HCT116 (cell line): ENCODE measurements at regions not wholly inside any gene's neighbourhood (a gene's known extent, or its start where the extent isn't known, plus 50 kb on each side); places are given as distances from the start of the nearest gene placed in this dataset.

Experiments used
- ATAC-seq: fragments of 200-7000 bp; cut with Tn5 transposase; 2 replicates; pipeline ENCODE4 v1.9.1; 2020; ENCODE audit warnings: mild to moderate bottlenecking, moderate library complexity
- BruUV-seq: library from RNA; stranded (reverse); fragments of 400-500 nt; replicated peaks from 2 replicates; lab custom pipeline; 2021; lab: Mats Ljungman, UMichigan
- CTCF ChIA-PET: fragments of 300-600 bp; sonication (Branson Sonifier 250); formaldehyde crosslinking; loops from one replicate; lab custom pipeline; 2021; ENCODE audit warnings: antibody characterized with exemption; lab: Charles Lee
- POLR2A ChIA-PET: fragments of 300-600, 350-600 bp; sonication (Branson Sonifier 250); formaldehyde crosslinking; loops from one replicate; lab custom pipeline; 2021; ENCODE audit warnings: antibody characterized with exemption; lab: Charles Lee
- RAD21 ChIA-PET, 2 experiments: fragments of 300-600 bp; sonication (Branson Sonifier 250); formaldehyde crosslinking; loops; one replicate each; lab custom pipeline; 2023; ENCODE audit warnings: low total read pairs in 2 of 2; ENCODE audit not compliant: uncharacterized antibody in 2 of 2, unreplicated experiment in 2 of 2, low non-redundant PET in 1 of 2; lab: Charles Lee
- DNase-seq: peaks from one replicate; pipeline ENCODE4 v3.0.0-alpha.2; 2010; ENCODE audit warnings: low read depth, low spot score
- H2AFZ ChIP-seq: fragments of 200-600 bp; shearing (Covaris generic), sonication (generic); 2 replicates; pipeline ENCODE4 v1.6.1; 2017; ENCODE audit warnings: low read depth, mixed run types, mixed read lengths, antibody characterized with exemption, low read length; ENCODE audit not compliant: poor library complexity, severe bottlenecking
- H3K27ac ChIP-seq: 2 replicates; pipeline ENCODE4 v1.5.1; 2012; ENCODE audit warnings: low read depth, low read length
- H3K27me3 ChIP-seq: fragments of 200-600 bp; sonication (generic); 2 replicates; pipeline ENCODE4 v1.6.1; 2016; ENCODE audit warnings: mixed run types, low read length, mixed read lengths; ENCODE audit not compliant: insufficient read depth
- H3K36me3 ChIP-seq, 2 experiments: fragments of 200-500 bp in 1 of 2; fragments of 200-600 bp in 1 of 2; sonication (Bioruptor generic) in 1 of 2; sonication (generic) in 1 of 2; 2 replicates each; pipeline versions ENCODE4 v1.5.1 to v1.6.1; 2014 to 2016; ENCODE audit warnings: low read length in 2 of 2, inconsistent platforms in 1 of 2, mixed read lengths in 1 of 2, mixed run types in 1 of 2; ENCODE audit not compliant: insufficient read depth in 2 of 2, control insufficient read depth in 1 of 2
- H3K4me1 ChIP-seq, 2 experiments: fragments of 200-600 bp in 1 of 2; sonication (generic) in 1 of 2; 2 replicates each; pipeline versions ENCODE4 v1.5.1 to v1.6.1; 2012 to 2017; ENCODE audit warnings: low read length in 2 of 2, inconsistent platforms in 1 of 2, mild to moderate bottlenecking in 1 of 2, mixed read lengths in 1 of 2, mixed run types in 1 of 2, moderate library complexity in 1 of 2; ENCODE audit not compliant: insufficient read depth in 2 of 2, control insufficient read depth in 1 of 2
- H3K4me2 ChIP-seq: fragments of 200-600 bp; sonication (generic); 2 replicates; pipeline ENCODE4 v1.6.1; 2017; ENCODE audit warnings: mixed run types, low read length, mixed read lengths
- H3K4me3 ChIP-seq, 2 experiments: fragments of 200-600 bp in 1 of 2; sonication (generic) in 1 of 2; replicated peaks in 1 of 2; 2 replicates each; pipeline ENCODE4 v1.5.1; 2011 to 2016; ENCODE audit warnings: low read length in 2 of 2, control low read depth in 1 of 2, low read depth in 1 of 2, mild to moderate bottlenecking in 1 of 2, mixed read lengths in 1 of 2, mixed run types in 1 of 2
- H3K79me2 ChIP-seq: fragments of 200-600 bp; sonication (generic); 2 replicates; pipeline ENCODE4 v1.6.1; 2017; ENCODE audit warnings: mild to moderate bottlenecking, mixed run types, low read length, moderate library complexity, mixed read lengths; ENCODE audit not compliant: insufficient read depth
- H3K9ac ChIP-seq: fragments of 200-600 bp; sonication (generic); 2 replicates; pipeline ENCODE4 v1.6.1; 2016; ENCODE audit warnings: low read length, mixed read lengths
- H3K9me2 ChIP-seq: fragments of 200-600 bp; sonication (generic), shearing (Covaris generic); 2 replicates; pipeline ENCODE4 v1.6.1; 2017; ENCODE audit warnings: mixed run types, mild to moderate bottlenecking, moderate library complexity; ENCODE audit not compliant: insufficient read depth
- H3K9me3 ChIP-seq, 2 experiments: fragments of 200-500 bp in 1 of 2; fragments of 200-600 bp in 1 of 2; sonication (Bioruptor generic) in 1 of 2; sonication (generic) in 1 of 2; 2 replicates each; pipeline ENCODE4 v1.6.1; 2014 to 2017; ENCODE audit warnings: low read length in 2 of 2, mixed read lengths in 2 of 2, inconsistent platforms in 1 of 2, low read depth in 1 of 2, mild to moderate bottlenecking in 1 of 2, mixed run types in 1 of 2, moderate library complexity in 1 of 2; ENCODE audit not compliant: control insufficient read depth in 1 of 2, insufficient read depth in 1 of 2
- H4K20me1 ChIP-seq: fragments of 200-600 bp; sonication (generic), shearing (Covaris generic); 2 replicates; pipeline ENCODE4 v1.6.1; 2017; ENCODE audit warnings: mixed run types, mild to moderate bottlenecking, moderate library complexity; ENCODE audit not compliant: insufficient read depth
- CBX3 ChIP-seq: IDR thresholded peaks from 2 replicates; pipeline ENCODE4 v1.6.1; 2012; ENCODE audit warnings: low read depth
- EGR1 ChIP-seq: IDR thresholded peaks from 2 replicates; pipeline ENCODE4 v1.6.1; 2012; ENCODE audit warnings: low read depth
- FOSL1 ChIP-seq: IDR thresholded peaks from 2 replicates; pipeline ENCODE4 v1.6.1; 2012; ENCODE audit warnings: low read depth
- JUND ChIP-seq: IDR thresholded peaks from 2 replicates; pipeline ENCODE4 v1.6.1; 2012
- POLR2A ChIP-seq: IDR thresholded peaks from 2 replicates; pipeline ENCODE4 v1.7.0; 2011; ENCODE audit warnings: borderline replicate concordance; ENCODE audit not compliant: insufficient read depth, insufficient read length; ENCODE audit errors: extremely low read depth
- POLR2AphosphoS5 ChIP-seq: IDR thresholded peaks from 2 replicates; pipeline ENCODE4 v1.6.1; 2011; ENCODE audit warnings: mild to moderate bottlenecking, low read depth, low read length, moderate library complexity
- SP1 ChIP-seq: IDR thresholded peaks from 2 replicates; pipeline ENCODE4 v1.6.1; 2012; ENCODE audit warnings: low read depth
- SRF ChIP-seq: IDR thresholded peaks from 2 replicates; pipeline ENCODE4 v1.6.1; 2012; ENCODE audit warnings: low read depth
- YY1 ChIP-seq: IDR thresholded peaks from 2 replicates; pipeline ENCODE4 v1.6.1; 2011; ENCODE audit warnings: low read length, low read depth, moderate library complexity, mild to moderate bottlenecking; ENCODE audit not compliant: insufficient replicate concordance; ENCODE audit errors: extremely low read depth
- intact Hi-C: fragments of 100-400 bp; cut with micrococcal nuclease; formaldehyde crosslinking; loops from 2 replicates; pipeline ENCODE4 v1.10.0; 2022
- TF ChIP-seq, protein P1 (sequence below), 3 experiments: fragments of 200-600 bp in 1 of 3; sonication (generic) in 1 of 3; IDR thresholded peaks in 2 of 3; conservative IDR thresholded peaks in 1 of 3; 2 replicates each; pipeline ENCODE4 v1.5.1; 2012 to 2017; ENCODE audit warnings: low read depth in 2 of 3, low read length in 2 of 3, antibody characterized with exemption in 1 of 3, borderline replicate concordance in 1 of 3, control low read depth in 1 of 3, mild to moderate bottlenecking in 1 of 3, mixed read lengths in 1 of 3, mixed run types in 1 of 3, moderate library complexity in 1 of 3; ENCODE audit not compliant: insufficient read depth in 1 of 3

DNA sequence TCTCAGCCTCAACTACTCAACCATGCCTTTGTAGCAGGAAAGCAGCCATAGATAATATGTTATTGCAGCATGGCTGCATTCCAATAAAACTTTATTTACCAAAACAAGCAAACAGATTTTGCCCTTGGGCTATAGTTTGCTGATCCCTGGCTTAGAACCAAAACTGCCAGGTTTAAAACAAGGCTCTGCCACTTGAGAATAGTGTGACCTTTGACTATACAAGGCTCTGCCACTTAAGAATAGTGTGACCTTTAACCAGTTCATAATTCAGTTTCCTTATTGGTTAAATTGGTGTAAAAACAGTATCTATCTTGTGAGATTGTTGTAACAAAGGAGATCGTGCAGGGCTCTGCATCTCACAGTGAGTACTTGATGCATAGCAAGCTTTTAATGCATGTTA, 217.3 kb upstream of the MTNR1B start:
- RAD21 ChIA-PET: no interaction called here
- Histone ChIP-seq H3K9me3 (no peaks in the 10 kb centered on the region), H3K27ac (no peak overlapping the region), H3K36me3 (no peaks in the 10 kb centered on the region), H3K79me2 (no peaks in the 10 kb centered on the region), H3K9ac (no peak overlapping the region), H2AFZ (no peak overlapping the region), H3K4me3 (no peak overlapping the region), H4K20me1 (no peaks in the 10 kb centered on the region), H3K27me3 (no peaks in the 10 kb centered on the region), H3K4me1 (no peaks in the 10 kb centered on the region), H3K4me2 (no peak overlapping the region), H3K9me2 (no peaks in the 10 kb centered on the region)
- TF ChIP-seq POLR2AphosphoS5 (no peak), SRF (no peak), YY1 (no peak), JUND (no peak), CBX3 (no peak), POLR2A (no peak), SP1 (no peak), FOSL1 (no peak)
- TF ChIP-seq, protein P1, sequence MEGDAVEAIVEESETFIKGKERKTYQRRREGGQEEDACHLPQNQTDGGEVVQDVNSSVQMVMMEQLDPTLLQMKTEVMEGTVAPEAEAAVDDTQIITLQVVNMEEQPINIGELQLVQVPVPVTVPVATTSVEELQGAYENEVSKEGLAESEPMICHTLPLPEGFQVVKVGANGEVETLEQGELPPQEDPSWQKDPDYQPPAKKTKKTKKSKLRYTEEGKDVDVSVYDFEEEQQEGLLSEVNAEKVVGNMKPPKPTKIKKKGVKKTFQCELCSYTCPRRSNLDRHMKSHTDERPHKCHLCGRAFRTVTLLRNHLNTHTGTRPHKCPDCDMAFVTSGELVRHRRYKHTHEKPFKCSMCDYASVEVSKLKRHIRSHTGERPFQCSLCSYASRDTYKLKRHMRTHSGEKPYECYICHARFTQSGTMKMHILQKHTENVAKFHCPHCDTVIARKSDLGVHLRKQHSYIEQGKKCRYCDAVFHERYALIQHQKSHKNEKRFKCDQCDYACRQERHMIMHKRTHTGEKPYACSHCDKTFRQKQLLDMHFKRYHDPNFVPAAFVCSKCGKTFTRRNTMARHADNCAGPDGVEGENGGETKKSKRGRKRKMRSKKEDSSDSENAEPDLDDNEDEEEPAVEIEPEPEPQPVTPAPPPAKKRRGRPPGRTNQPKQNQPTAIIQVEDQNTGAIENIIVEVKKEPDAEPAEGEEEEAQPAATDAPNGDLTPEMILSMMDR (IDR thresholded peaks at IDR 0.05 in 2 of 3, conservative IDR thresholded peaks at IDR 0.05 in 1 of 3; ENCODE audit: borderline replicate concordance in 1 of 3, insufficient read depth in 1 of 3, low read depth in 2 of 3, low read length in 2 of 3): no peak
- CTCF ChIA-PET: no interaction called here
- no peak for DNase-seq
- POLR2A ChIA-PET: no interaction called here
- no TSS peak for BruUV-seq
- ATAC-seq: no peak
- intact Hi-C loops: no loop called here

DNA sequence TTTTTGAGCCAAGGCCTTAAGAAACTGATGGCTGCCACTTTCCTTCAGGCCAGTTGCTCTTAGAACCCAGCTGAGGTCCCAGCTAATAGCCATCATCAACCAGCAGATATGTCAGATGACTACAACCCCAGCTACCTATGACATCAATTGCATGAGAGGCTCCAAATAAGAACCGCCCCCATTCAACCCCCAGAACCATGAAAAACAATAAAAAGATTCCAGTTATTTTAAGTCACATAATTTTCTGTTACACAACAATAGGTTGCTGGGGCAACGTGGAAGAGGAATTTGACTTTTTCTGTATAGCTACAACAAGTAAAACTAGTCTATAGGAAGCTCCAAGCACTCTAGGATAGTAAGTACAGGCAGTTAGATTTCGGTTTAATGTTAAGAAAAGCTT, 216.3 kb upstream of the MTNR1B start:
- H3K4me2 ChIP-seq: no peak overlapping the region
- H3K36me3 ChIP-seq: no peaks in the 10 kb centered on the region
- RAD21 ChIA-PET: no interaction called here
- no peak overlapping the region for H3K27ac ChIP-seq
- H3K9me3 ChIP-seq: no peaks in the 10 kb centered on the region
- intact Hi-C loops: no loop called here
- no peaks in the 10 kb centered on the region for H3K79me2 ChIP-seq
- H3K4me3 ChIP-seq: no peak overlapping the region
- H3K4me1 ChIP-seq: no peaks in the 10 kb centered on the region
- ATAC-seq (no peak), DNase-seq (no peak)
- H3K9me2 ChIP-seq: no peaks in the 10 kb centered on the region
- no peak overlapping the region for H2AFZ ChIP-seq
- POLR2A ChIA-PET: no interaction called here
- H3K9ac ChIP-seq: no peak overlapping the region
- H3K27me3 ChIP-seq: no peaks in the 10 kb centered on the region
- no TSS peak for BruUV-seq
- TF ChIP-seq, protein P1 (IDR thresholded peaks at IDR 0.05 in 2 of 3, conservative IDR thresholded peaks at IDR 0.05 in 1 of 3; ENCODE audit: borderline replicate concordance in 1 of 3, insufficient read depth in 1 of 3, low read depth in 2 of 3, low read length in 2 of 3): no peak
- no peak for TF ChIP-seq EGR1
- CTCF ChIA-PET: no interaction called here
- no peaks in the 10 kb centered on the region for H4K20me1 ChIP-seq
